Kidney (tissue), 13 donors: ENCODE measurements at regions not wholly inside any gene's neighbourhood (a gene's known extent, or its start where the extent isn't known, plus 50 kb on each side); places are given as distances from the start of the nearest gene placed in this dataset.

Source experiments
- DNase-seq, 5 donors: peaks; one replicate each; pipeline ENCODE4 v3.0.0-alpha.2; 2013 to 2020
- FAIRE-seq: peaks from 2 replicates; lab custom pipeline; 2012; peaks lifted over from hg19 to GRCh38; lab: Jason Lieb, UNC
- H3K27ac ChIP-seq, 2 donors: one replicate each; pipeline ENCODE4 v1.7.0; 2013; ENCODE audit warnings: low read depth in 2 of 2, low read length in 2 of 2, inconsistent platforms in 1 of 2
- H3K27me3 ChIP-seq: one replicate; pipeline ENCODE4 v1.7.1; 2013; ENCODE audit warnings: low read length, inconsistent platforms; ENCODE audit not compliant: control insufficient read depth, insufficient read depth
- H3K36me3 ChIP-seq, 3 donors: one replicate each; pipeline versions ENCODE4 v1.7.0 to v1.7.1; 2013; ENCODE audit warnings: low read length in 3 of 3, control low read depth in 1 of 3, inconsistent platforms in 1 of 3; ENCODE audit not compliant: insufficient read depth in 3 of 3, control insufficient read depth in 2 of 3
- H3K4me1 ChIP-seq, 3 donors: one replicate each; pipeline versions ENCODE4 v1.7.0 to v1.7.1; 2013; ENCODE audit warnings: low read length in 3 of 3, inconsistent platforms in 1 of 3, low read depth in 1 of 3; ENCODE audit not compliant: control insufficient read depth in 2 of 3, insufficient read depth in 2 of 3
- H3K4me3 ChIP-seq, 3 donors: one replicate each; pipeline versions ENCODE4 v1.7.0 to v1.8.1; 2013; ENCODE audit warnings: low read length in 3 of 3, control low read depth in 1 of 3, inconsistent platforms in 1 of 3
- H3K9ac ChIP-seq, 3 donors: one replicate each; pipeline versions ENCODE4 v1.7.0 to v1.7.1; 2013; ENCODE audit warnings: low read length in 3 of 3, control low read depth in 1 of 3, inconsistent platforms in 1 of 3
- H3K9me3 ChIP-seq, 3 donors: one replicate each; pipeline versions ENCODE4 v1.7.0 to v1.7.1; 2013; ENCODE audit warnings: low read length in 3 of 3, control low read depth in 1 of 3, inconsistent platforms in 1 of 3; ENCODE audit not compliant: control insufficient read depth in 2 of 3, insufficient read depth in 1 of 3
- CTCF ChIP-seq: IDR thresholded peaks from 3 replicates; pipeline ENCODE4 v1.5.1; 2012; ENCODE audit warnings: mild to moderate bottlenecking, moderate library complexity, borderline replicate concordance; ENCODE audit not compliant: insufficient read depth; ENCODE audit errors: extremely low read depth
- intact Hi-C: fragments of 100-400 bp; cut with DNase I; formaldehyde crosslinking; loops from one replicate; pipeline ENCODE4 v1.11.1; 2022
- donor health status: control.
- donor health status: control.
- donor health status: control.
- donor health status: control.
- donor health status: control.
- donor health status: DM: yes; HTN: yes; CAD: no.
- donor health status: Normal renal cell carcinoma (clear cell type).

GRCh38 chr1:94325377-94326302, 88.3 kb upstream of the ARHGAP29 start:
- H3K9ac ChIP-seq = no peak overlapping the region
- FAIRE-seq (no peak), DNase-seq (peak in 2 of 5 donors; percentile 51 to 65)
- no peaks in the 10 kb centered on the region for H3K9me3 ChIP-seq
- H3K27ac ChIP-seq = peak overlapping the region; percentile 16 to 19
- no peak overlapping the region for H3K4me3 ChIP-seq
- H3K27me3 ChIP-seq = no peaks in the 10 kb centered on the region
- no peaks in the 10 kb centered on the region for H3K36me3 ChIP-seq
- TF ChIP-seq CTCF = no peak
- peaks cover 9 to 12% (median 10%) of the 10 kb centered on the region in 3 donors for H3K4me1 ChIP-seq
- intact Hi-C loops = loop anchor here (10.0 kb wide), 1 partner anchor 81 kb away; no protein-coding TSS in a partner anchor

GRCh38 chr1:94324178-94324544, 86.8 kb upstream of the ARHGAP29 start:
- Histone ChIP-seq H3K36me3 (no peaks in the 10 kb centered on the region), H3K4me3 (no peak overlapping the region), H3K9ac (no peak overlapping the region), H3K9me3 (no peaks in the 10 kb centered on the region), H3K27me3 (no peaks in the 10 kb centered on the region), H3K27ac (no peak overlapping the region), H3K4me1 (peaks cover 9 to 12% (median 10%) of the 10 kb centered on the region in 3 donors)
- DNase-seq = no peak
- no peak for FAIRE-seq
- intact Hi-C loops = loop anchor here (10.0 kb wide), 1 partner anchor 79 kb away; no protein-coding TSS in a partner anchor
- TF ChIP-seq CTCF = no peak

DNA sequence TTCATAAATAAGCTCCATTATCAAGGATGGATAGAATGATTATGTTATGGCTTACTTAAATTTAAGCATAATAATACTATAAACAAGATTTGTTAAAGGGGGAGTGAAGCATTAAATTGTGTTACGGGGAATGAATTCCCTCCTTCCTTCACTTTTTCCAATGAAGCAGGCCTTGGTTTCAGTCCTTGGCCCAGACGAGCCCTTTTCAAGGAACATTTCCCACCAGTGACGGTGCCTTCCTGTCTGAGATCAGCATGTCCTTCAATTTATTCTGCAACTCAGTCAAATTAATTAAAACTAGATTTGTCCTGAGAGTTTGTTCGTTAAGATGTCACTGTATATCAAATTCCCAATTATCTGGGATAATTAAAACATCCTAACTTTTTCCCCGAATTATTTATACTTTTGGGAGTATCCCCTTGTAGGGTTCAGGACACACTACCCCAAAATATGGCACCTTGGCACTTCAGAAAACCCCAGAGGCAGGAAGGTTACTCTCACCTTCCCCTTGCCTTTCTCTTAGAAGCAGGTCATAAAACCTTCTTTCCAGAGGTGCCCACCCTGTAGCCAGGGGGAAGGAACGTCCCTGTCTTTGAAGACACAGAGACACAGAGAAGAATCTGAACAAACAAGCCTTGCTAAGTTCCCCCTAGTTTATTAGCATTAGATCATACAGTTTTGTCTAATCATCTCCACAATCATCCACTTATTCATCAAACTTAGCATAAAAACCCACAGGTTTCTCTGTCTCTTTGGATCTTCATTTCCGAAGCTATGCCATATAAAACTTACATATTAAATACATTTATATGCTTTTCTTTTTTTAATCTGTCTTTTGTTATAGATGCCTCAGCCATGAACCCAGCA, 86.2 kb upstream of the ARHGAP29 start:
- DNase-seq = no peak
- TF ChIP-seq CTCF = no peak
- Histone ChIP-seq H3K9me3 (no peaks in the 10 kb centered on the region), H3K9ac (no peak overlapping the region), H3K4me1 (peaks cover 9 to 12% (median 10%) of the 10 kb centered on the region in 3 donors), H3K27ac (no peak overlapping the region), H3K27me3 (no peaks in the 10 kb centered on the region), H3K4me3 (no peak overlapping the region), H3K36me3 (no peaks in the 10 kb centered on the region)
- intact Hi-C loops = loop anchor here (10.0 kb wide), 1 partner anchor 79 kb away; no protein-coding TSS in a partner anchor
- FAIRE-seq = no peak
